ENCODE measurements at regions not wholly inside any gene's neighbourhood (a gene's known extent, or its start where the extent isn't known, plus 50 kb on each side); places are given as distances from the start of the nearest gene placed in this dataset.

GRCh38 chr6:156430386-156430785 is 346.8 kb upstream of the ARID1B start:
- no peak for DNase-seq (ENCODE audit: low read depth)
- FAIRE-seq, result no peak
- Histone ChIP-seq H3K27me3 (ENCODE audit: control insufficient read depth, insufficient read depth, low read length) (no peaks in the 10 kb centered on the region), H3K36me3 (ENCODE audit: control insufficient read depth, insufficient read depth, low read length) (no peaks in the 10 kb centered on the region), H3K4me3 (ENCODE audit: low read depth, low read length) (no peak overlapping the region)
- TF ChIP-seq, protein P1, sequence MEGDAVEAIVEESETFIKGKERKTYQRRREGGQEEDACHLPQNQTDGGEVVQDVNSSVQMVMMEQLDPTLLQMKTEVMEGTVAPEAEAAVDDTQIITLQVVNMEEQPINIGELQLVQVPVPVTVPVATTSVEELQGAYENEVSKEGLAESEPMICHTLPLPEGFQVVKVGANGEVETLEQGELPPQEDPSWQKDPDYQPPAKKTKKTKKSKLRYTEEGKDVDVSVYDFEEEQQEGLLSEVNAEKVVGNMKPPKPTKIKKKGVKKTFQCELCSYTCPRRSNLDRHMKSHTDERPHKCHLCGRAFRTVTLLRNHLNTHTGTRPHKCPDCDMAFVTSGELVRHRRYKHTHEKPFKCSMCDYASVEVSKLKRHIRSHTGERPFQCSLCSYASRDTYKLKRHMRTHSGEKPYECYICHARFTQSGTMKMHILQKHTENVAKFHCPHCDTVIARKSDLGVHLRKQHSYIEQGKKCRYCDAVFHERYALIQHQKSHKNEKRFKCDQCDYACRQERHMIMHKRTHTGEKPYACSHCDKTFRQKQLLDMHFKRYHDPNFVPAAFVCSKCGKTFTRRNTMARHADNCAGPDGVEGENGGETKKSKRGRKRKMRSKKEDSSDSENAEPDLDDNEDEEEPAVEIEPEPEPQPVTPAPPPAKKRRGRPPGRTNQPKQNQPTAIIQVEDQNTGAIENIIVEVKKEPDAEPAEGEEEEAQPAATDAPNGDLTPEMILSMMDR (IDR thresholded peaks at IDR 0.05; ENCODE audit: insufficient read depth, low read length, severe bottlenecking), result no peak

GRCh38 chr6:156427345-156427744 is 349.8 kb upstream of the ARID1B start:
- DNase-seq (ENCODE audit: low read depth) (peak; percentile 98), FAIRE-seq (peak; percentile 43)
- TF ChIP-seq, protein P1 (IDR thresholded peaks at IDR 0.05; ENCODE audit: insufficient read depth, low read length, severe bottlenecking), result no peak
- Histone ChIP-seq H3K27me3 (ENCODE audit: control insufficient read depth, insufficient read depth, low read length) (no peaks in the 10 kb centered on the region), H3K36me3 (ENCODE audit: control insufficient read depth, insufficient read depth, low read length) (no peaks in the 10 kb centered on the region), H3K4me3 (ENCODE audit: low read depth, low read length) (no peak overlapping the region)

GRCh38 chr6:156425359-156426020 is 351.7 kb upstream of the ARID1B start:
- TF ChIP-seq, protein P1 (IDR thresholded peaks at IDR 0.05; ENCODE audit: insufficient read depth, low read length, severe bottlenecking), result no peak
- Histone ChIP-seq H3K27me3 (ENCODE audit: control insufficient read depth, insufficient read depth, low read length) (no peaks in the 10 kb centered on the region), H3K4me3 (ENCODE audit: low read depth, low read length) (no peak overlapping the region), H3K36me3 (ENCODE audit: control insufficient read depth, insufficient read depth, low read length) (no peaks in the 10 kb centered on the region)
- FAIRE-seq (no peak), DNase-seq (ENCODE audit: low read depth) (no peak)

- no peak for FAIRE-seq
- TF ChIP-seq, protein P1 (IDR thresholded peaks at IDR 0.05; ENCODE audit: insufficient read depth, low read length, severe bottlenecking), result no peak
- no peaks in the 10 kb centered on the region for H3K36me3 ChIP-seq (ENCODE audit: control insufficient read depth, insufficient read depth, low read length)
- no peak for DNase-seq (ENCODE audit: low read depth)
- H3K4me3 ChIP-seq (ENCODE audit: low read depth, low read length), result no peak overlapping the region
- H3K27me3 ChIP-seq (ENCODE audit: control insufficient read depth, insufficient read depth, low read length), result no peaks in the 10 kb centered on the region
Observed at GRCh38 chr6:156423829-156424228, 353.3 kb upstream of the ARID1B start.

GRCh38 chr6:156423075-156423474 is 354.1 kb upstream of the ARID1B start:
- FAIRE-seq, result no peak

More at GRCh38 chr6:156423075-156423474, 354.1 kb upstream of the ARID1B start:
- DNase-seq (ENCODE audit: low read depth), result no peak
- Histone ChIP-seq H3K27me3 (ENCODE audit: control insufficient read depth, insufficient read depth, low read length) (no peaks in the 10 kb centered on the region), H3K36me3 (ENCODE audit: control insufficient read depth, insufficient read depth, low read length) (no peaks in the 10 kb centered on the region), H3K4me3 (ENCODE audit: low read depth, low read length) (no peak overlapping the region)
- TF ChIP-seq, protein P1 (IDR thresholded peaks at IDR 0.05; ENCODE audit: insufficient read depth, low read length, severe bottlenecking), result no peak
